Thoracic aorta (tissue), 2 donors: ENCODE measurements at regions not wholly inside any gene's neighbourhood (a gene's known extent, or its start where the extent isn't known, plus 50 kb on each side); places are given as distances from the start of the nearest gene placed in this dataset.
"Not testable (repeated sequence)": the region's sequence is repeated elsewhere in the genome, so short reads cannot be mapped to it uniquely, and the experiment has no call there.

Experiments used
- ATAC-seq: fragments of 150-250 bp; one replicate; pipeline ENCODE4 v1.8.0; 2017; ENCODE audit warnings: low read depth; ENCODE audit not compliant: insufficient number of reproducible peaks, low FRiP score
- DNase-seq: peaks from one replicate; pipeline ENCODE4 v3.0.0-alpha.2; 2020; ENCODE audit warnings: low spot score
- H3K27ac ChIP-seq, 2 donors: fragments of 200-600 bp; sonication (generic); 1 replicate in 1 of 2; 2 replicates in 1 of 2; pipeline ENCODE4 v1.5.1; 2016; ENCODE audit warnings: mild to moderate bottlenecking in 2 of 2, moderate library complexity in 2 of 2
- H3K27me3 ChIP-seq: fragments of 200-600 bp; sonication (generic); replicated peaks from 2 replicates; pipeline ENCODE4 v1.6.0; 2016; ENCODE audit warnings: mild to moderate bottlenecking; ENCODE audit not compliant: insufficient read depth
- H3K36me3 ChIP-seq: fragments of 200-600 bp; sonication (generic); one replicate; pipeline ENCODE4 v1.5.1; 2016
- H3K4me1 ChIP-seq, 2 donors: fragments of 200-600 bp; sonication (generic); 1 replicate in 1 of 2; 2 replicates in 1 of 2; pipeline versions ENCODE4 v1.5.1 to v1.6.0; 2016; ENCODE audit warnings: low read depth in 2 of 2, mild to moderate bottlenecking in 1 of 2; ENCODE audit not compliant: control insufficient read depth in 1 of 2
- H3K4me3 ChIP-seq: fragments of 200-600 bp; sonication (generic); 2 replicates; pipeline ENCODE4 v1.5.1; 2016; ENCODE audit warnings: mild to moderate bottlenecking
- H3K9me3 ChIP-seq: fragments of 200-600 bp; sonication (generic); 2 replicates; pipeline ENCODE4 v1.5.1; 2016
- CTCF ChIP-seq: fragments of 200-600 bp; sonication (generic); IDR thresholded peaks from one replicate; pipeline ENCODE4 v1.5.1; 2019; ENCODE audit warnings: antibody characterized with exemption

DNA sequence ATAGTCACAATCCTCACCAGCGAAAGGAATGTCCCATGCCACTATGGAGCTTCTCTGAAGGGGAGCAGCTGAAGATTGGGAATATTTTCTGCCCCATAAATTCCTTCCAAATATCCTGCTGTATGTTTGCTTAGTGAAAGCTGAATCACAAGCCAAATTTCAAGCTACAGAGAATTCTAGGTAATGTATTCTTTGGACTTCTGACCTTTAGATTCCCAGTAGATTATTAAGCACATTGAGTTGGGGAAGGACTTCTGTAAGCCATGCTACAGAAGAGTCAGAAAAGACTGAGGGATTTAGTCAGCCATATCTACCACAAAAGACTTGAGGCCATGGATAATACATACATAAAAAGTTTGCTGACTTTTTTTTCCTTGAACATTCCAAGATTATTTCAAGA is 1342.0 kb upstream of the NUDT12 start:
- Histone ChIP-seq H3K4me1 (no peaks in the 10 kb centered on the region), H3K9me3 (no peaks in the 10 kb centered on the region), H3K27me3 (no peaks in the 10 kb centered on the region), H3K4me3 (no peak overlapping the region), H3K27ac (no peak overlapping the region), H3K36me3 (no peaks in the 10 kb centered on the region)
- ATAC-seq = no peak
- DNase-seq = no peak
- no peak for TF ChIP-seq CTCF

DNA sequence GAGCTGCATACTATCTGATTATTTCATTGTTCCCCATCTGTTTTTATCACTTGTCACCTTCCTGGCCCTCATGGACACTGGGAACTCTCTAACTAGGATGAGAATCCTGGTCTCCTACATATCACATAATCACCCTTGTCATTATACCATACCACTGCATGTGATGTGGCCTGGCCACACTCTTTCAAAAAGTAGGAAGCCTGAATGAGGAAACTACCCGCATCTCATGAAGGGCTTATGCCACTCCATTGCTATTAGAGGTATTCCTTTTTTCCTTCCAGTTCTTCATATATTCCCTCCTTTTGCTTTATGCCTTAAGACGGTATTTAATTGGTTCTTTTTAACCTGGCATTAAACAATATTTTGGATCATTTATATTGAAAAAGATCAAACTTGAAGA is 1341.4 kb upstream of the NUDT12 start:
- Histone ChIP-seq H3K27ac (no peak overlapping the region), H3K4me1 (no peaks in the 10 kb centered on the region), H3K36me3 (no peaks in the 10 kb centered on the region), H3K27me3 (no peaks in the 10 kb centered on the region), H3K4me3 (no peak overlapping the region), H3K9me3 (no peaks in the 10 kb centered on the region)
- no peak for TF ChIP-seq CTCF
- DNase-seq = no peak
- ATAC-seq = no peak

DNA sequence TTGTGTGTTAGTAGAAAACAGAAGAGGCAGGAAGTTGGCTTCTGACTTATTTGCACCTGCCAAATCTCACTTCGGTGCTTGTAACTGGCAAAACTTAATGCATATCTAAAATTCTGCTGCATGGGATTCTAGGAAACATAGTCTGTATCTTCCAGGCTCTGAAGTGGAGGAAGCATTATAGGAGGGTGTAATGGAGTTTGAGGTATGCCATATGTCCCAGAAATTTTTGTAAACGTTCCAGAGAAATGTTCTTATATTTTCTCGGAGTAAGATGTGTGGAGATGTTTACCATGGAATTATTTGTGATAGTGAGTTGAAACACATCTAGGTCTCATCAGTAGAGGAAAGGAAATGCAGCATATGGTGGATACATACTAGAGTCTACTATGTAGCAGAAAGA is 1329.0 kb upstream of the NUDT12 start:
- Histone ChIP-seq H3K9me3 (no peaks in the 10 kb centered on the region), H3K36me3 (no peaks in the 10 kb centered on the region), H3K27ac (no peak overlapping the region), H3K4me3 (no peak overlapping the region), H3K4me1 (no peaks in the 10 kb centered on the region), H3K27me3 (no peaks in the 10 kb centered on the region)
- ATAC-seq = no peak
- DNase-seq = no peak
- TF ChIP-seq CTCF = no peak

DNA sequence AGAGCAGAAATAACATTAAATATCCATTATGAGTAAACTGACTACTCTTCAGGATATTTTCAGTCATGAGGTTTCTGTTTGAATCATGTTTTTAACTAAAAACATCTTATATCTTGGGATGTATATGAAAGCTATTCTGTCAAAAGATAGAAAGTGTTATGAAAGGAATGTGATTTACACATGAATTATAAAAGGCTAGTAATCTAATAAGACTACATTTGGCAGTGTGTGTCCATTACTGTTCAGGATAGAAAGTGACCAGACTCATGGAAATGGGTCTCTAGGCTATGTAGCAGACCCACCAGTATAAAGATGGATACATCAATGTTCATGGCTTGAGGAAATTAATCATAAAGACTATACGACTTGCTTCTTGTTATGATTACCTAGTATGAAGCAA is 1328.2 kb upstream of the NUDT12 start:
- Histone ChIP-seq H3K9me3 (no peaks in the 10 kb centered on the region), H3K27ac (no peak overlapping the region), H3K36me3 (no peaks in the 10 kb centered on the region), H3K4me3 (no peak overlapping the region), H3K4me1 (no peaks in the 10 kb centered on the region), H3K27me3 (no peaks in the 10 kb centered on the region)
- DNase-seq (no peak), ATAC-seq (no peak)
- TF ChIP-seq CTCF = no peak

DNA sequence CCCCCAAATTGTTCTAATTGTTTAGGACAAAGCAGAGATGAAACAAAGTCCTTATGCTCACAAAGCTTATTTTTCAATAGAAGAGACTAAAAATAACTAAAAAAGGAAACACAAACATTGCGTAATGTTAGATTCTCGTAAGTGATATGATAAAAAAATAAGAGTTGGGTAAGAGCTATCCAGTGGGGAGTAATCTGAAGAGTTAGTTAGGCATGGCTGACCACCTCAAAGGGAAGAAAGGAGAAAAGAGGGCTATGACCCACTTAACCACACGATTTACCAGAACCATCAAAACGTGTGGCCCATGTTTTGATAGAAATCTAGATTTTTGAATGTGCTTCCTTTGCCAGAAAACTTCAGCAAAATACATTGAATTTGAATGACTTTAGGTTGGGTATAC is 1296.8 kb upstream of the NUDT12 start:
- Histone ChIP-seq H3K36me3 (no peaks in the 10 kb centered on the region), H3K9me3 (no peaks in the 10 kb centered on the region), H3K27ac (no peak overlapping the region), H3K27me3 (no peaks in the 10 kb centered on the region), H3K4me1 (no peaks in the 10 kb centered on the region), H3K4me3 (no peak overlapping the region)
- no peak for TF ChIP-seq CTCF
- DNase-seq (no peak), ATAC-seq (no peak)

- not testable (repeated sequence) for DNase-seq, H3K4me3 ChIP-seq, ATAC-seq, H3K9me3 ChIP-seq, H3K27me3 ChIP-seq, H3K27ac ChIP-seq, H3K4me1 ChIP-seq, H3K36me3 ChIP-seq
Measured at GRCh38 chr5:104852099-104852498, 1289.5 kb upstream of the NUDT12 start.
